ENCODE measurements at regions not wholly inside any gene's neighbourhood (a gene's known extent, or its start where the extent isn't known, plus 50 kb on each side); places are given as distances from the start of the nearest gene placed in this dataset.
"Not testable (repeated sequence)": the region's sequence is repeated elsewhere in the genome, so short reads cannot be mapped to it uniquely, and the experiment has no call there.

DNA sequence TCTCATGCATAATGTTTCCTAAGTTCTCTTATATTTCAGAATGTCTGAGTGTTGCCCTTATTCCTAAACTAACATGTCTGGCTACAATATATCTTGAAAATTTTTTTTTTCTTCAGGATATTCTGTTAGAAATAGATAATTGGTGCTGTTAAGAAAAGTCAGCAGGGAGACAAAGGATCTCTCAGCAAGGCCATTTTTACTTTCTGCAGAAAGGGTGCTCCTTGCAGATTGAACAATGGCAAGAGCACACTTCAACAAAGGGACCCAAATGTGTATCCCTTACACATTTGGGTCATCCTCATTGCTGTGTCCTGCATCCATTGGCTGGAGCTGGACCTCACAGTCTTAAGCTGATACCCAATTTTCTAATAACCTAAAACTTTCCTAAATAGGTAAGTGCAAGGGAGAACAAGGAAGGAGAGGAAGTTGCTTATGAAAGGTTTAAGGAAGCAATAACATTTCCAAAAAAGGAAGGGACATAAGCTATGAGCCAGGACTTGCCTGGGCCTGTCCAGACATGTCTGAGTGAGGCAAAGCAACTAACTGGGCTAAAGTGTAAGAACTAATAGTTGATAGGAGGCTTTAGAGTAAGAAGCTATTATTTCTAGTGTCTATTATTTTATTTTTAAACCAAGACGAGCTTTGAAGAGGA, 429.6 kb downstream of the BCKDHB start:
- DNase-seq = no peak

GRCh38 chr6:80531681-80532619, 425.5 kb downstream of the BCKDHB start:
- no peak for DNase-seq

GRCh38 chr6:80530103-80530502, 423.6 kb downstream of the BCKDHB start:
- DNase-seq = no peak

- no peak for DNase-seq
Observed at GRCh38 chr6:80528115-80528514, 421.6 kb downstream of the BCKDHB start.

- DNase-seq = peak; percentile 99
Observed at GRCh38 chr6:80527552-80528052, 421.1 kb downstream of the BCKDHB start.

DNA sequence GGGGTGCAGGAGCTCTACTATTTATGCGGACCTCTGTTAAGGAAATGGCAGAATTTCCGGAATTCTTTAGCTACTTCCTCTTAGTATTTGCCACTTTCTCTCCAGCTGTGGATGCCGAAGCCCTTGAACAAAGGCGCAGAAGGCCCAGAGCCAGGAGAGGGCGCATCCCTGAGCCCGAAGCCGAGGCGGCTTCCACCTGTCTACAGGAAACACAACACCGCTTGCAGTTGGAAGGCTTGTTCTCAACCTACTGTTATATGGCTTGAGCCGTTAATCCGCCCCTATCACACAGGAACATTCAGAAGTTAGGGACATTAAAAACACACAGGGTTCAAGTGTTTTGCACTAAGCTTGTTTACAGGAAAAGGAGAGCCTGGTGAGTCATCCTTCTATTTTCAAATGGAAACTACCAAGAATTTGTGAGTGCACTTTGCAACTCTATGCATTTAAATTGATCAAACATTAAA, 417.1 kb downstream of the BCKDHB start:
- peak; percentile 97 for DNase-seq

DNA sequence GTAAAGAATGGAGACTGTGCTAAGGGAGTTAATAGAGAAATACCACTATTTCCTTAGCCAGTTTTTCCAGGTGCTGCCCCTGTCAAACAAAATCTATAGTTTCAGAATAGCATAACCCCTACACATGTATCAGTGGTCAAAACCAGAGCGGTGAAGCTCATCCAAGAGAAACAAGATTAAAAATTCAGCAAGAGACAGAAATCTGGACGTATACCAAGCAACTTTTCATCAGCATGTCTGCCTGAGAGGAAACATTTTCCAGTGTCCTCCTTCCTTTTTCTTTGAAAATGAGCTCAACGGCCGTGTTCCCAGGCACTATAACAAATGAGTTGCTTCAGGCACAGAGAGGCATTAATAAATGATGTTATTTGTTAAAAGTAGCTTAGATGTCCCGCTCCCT, 416.5 kb downstream of the BCKDHB start:
- DNase-seq = no peak

DNA sequence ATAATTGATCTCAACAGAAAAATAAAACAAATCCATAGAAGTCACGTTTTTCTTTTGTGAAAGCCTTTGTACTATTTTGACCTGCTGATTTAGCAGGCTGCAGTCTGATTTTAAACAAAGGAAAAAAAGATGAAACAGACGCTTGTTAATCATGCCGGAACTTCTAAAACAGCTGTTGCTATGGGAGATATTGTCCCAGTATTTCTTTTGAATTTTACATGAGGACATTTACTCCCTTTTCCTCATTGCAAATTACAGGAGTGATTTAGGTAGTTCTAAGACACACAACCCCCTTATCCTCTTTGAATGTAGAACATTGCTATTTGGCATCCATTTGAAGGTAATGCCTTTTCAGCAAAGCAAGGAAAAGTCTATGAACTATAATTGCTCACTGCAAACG, 416.1 kb downstream of the BCKDHB start:
- no peak for DNase-seq

- no peak for DNase-seq
Observed at GRCh38 chr6:80519811-80520594, 413.5 kb downstream of the BCKDHB start.

GRCh38 chr6:80517525-80517924, 411.1 kb downstream of the BCKDHB start:
- DNase-seq = no peak

DNA sequence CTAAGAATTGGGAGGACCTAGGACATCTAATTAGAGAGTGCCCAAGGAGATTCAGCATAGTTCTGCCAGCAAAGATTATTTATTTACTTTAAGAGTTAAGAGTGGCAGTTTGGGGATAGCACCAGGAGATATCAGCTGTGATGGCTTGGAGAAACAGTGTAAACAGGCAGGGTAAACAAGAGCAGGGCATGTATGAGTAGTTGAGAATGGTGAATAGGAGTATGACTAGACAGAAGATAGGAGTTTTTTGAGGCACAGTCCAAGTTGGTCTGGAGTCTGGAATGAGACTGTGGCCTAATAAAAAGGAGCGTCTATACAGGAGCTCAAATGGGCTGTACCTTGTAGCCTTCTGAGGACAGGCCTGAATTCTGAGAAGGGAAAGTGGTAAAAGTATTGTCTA, 404.1 kb downstream of the BCKDHB start:
- not testable (repeated sequence) for DNase-seq

GRCh38 chr6:80508885-80509630, 402.6 kb downstream of the BCKDHB start:
- peak; percentile 43 for DNase-seq

GRCh38 chr6:80504882-80505281, 398.4 kb downstream of the BCKDHB start:
- DNase-seq = no peak

GRCh38 chr6:80503660-80504059, 397.2 kb downstream of the BCKDHB start:
- no peak for DNase-seq

- no peak for DNase-seq
Observed at GRCh38 chr6:80502871-80503270, 396.4 kb downstream of the BCKDHB start.

- DNase-seq = no peak
Observed at GRCh38 chr6:80501636-80502035, 395.2 kb downstream of the BCKDHB start.

- not testable (repeated sequence) for DNase-seq
Observed at GRCh38 chr6:80497696-80498486, 391.4 kb downstream of the BCKDHB start.

- no peak for DNase-seq
Observed at GRCh38 chr6:80489911-80490635, 383.6 kb downstream of the BCKDHB start.

DNA sequence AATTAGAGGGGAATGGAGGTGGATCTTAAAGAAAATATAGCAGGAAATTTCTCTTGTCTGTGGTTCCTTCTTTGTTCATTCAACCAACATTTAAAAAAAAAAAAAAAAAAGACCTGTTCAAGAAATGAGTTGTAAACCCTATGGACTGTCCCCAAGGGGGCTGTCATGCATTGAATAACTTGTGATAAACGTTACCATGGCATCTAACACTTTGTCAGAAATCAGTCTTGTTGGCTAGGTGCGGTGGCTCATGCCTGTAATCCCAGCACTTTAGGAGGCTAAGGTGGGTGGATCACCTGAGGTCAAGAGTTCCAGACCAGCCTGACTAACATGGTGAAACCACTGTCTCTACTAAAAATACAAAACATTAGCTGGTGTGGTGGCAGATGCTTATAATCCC, 381.7 kb downstream of the BCKDHB start:
- DNase-seq = no peak

GRCh38 chr6:80485494-80485893, 379.0 kb downstream of the BCKDHB start:
- DNase-seq = not testable (repeated sequence)

- DNase-seq = no peak
Observed at GRCh38 chr6:80482056-80482455, 375.6 kb downstream of the BCKDHB start.
